ENCODE measurements at regions not wholly inside any gene's neighbourhood (a gene's known extent, or its start where the extent isn't known, plus 50 kb on each side); places are given as distances from the start of the nearest gene placed in this dataset.

DNA sequence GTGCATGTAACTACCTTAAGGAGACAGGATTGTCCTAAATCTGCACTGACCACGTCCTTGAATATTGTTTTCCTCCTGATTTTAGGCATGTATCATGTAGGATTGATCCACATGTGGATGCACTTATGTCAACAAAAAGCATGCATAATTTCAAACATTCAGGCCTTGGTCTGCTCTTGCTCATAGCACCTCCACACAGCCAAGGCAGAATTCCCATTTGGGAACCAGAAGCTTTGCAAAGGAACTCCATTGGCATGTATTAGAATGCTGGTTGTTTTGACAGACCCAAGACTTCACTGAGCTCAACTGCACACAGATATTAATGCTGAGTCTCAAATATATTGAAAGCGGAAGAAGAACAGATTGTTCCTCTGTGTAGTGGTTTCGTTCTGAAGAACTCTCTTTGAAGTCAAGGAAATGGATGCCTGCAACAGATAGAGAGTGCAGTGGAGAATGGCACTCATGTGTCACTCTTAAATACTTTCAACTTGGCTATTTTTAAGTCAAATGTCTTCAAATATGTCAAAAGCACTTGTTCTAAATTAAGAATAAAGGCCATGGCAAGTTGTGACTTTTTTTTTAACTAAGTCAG, 387.6 kb downstream of the LTN1 start:
- H3K27me3 ChIP-seq (ENCODE audit: low read depth), result no peaks in the 10 kb centered on the region
- no peak overlapping the region for H3K27ac ChIP-seq (replicated peaks)
- H3K4me1 ChIP-seq, result peaks cover 6% of the 10 kb centered on the region
- no peak for TF ChIP-seq CTCF (IDR thresholded peaks at IDR 0.05; ENCODE audit: borderline replicate concordance)
- H3K4me3 ChIP-seq, result no peak overlapping the region
- H3K9me3 ChIP-seq (replicated peaks), result peaks cover 21% of the 10 kb centered on the region
- no peak for DNase-seq
- H3K36me3 ChIP-seq, result no peaks in the 10 kb centered on the region
- intact Hi-C loops (cut with micrococcal nuclease), result no loop called here

GRCh38 chr21:28602546-28602945, 390.1 kb downstream of the LTN1 start:
- Histone ChIP-seq H3K9me3 (replicated peaks) (peaks cover 18% of the 10 kb centered on the region), H3K4me1 (peaks cover 17% of the 10 kb centered on the region), H3K27ac (replicated peaks) (no peak overlapping the region), H3K27me3 (ENCODE audit: low read depth) (no peaks in the 10 kb centered on the region), H3K36me3 (no peaks in the 10 kb centered on the region), H3K4me3 (no peak overlapping the region)
- no peak for TF ChIP-seq CTCF (IDR thresholded peaks at IDR 0.05; ENCODE audit: borderline replicate concordance)
- intact Hi-C loops (cut with micrococcal nuclease), result no loop called here
- no peak for DNase-seq

- intact Hi-C loops (cut with micrococcal nuclease), result no loop called here
- Histone ChIP-seq H3K4me3 (no peak overlapping the region), H3K4me1 (peaks cover 14% of the 10 kb centered on the region), H3K9me3 (replicated peaks) (peaks cover 18% of the 10 kb centered on the region), H3K27ac (replicated peaks) (no peak overlapping the region), H3K27me3 (ENCODE audit: low read depth) (no peaks in the 10 kb centered on the region), H3K36me3 (no peaks in the 10 kb centered on the region)
- no peak for DNase-seq
- TF ChIP-seq CTCF (IDR thresholded peaks at IDR 0.05; ENCODE audit: borderline replicate concordance), result no peak
These were observed 394.5 kb downstream of the LTN1 start for GRCh38 chr21:28598214-28598613.

GRCh38 chr21:28592205-28592865, 400.3 kb downstream of the LTN1 start:
- Histone ChIP-seq H3K36me3 (no peaks in the 10 kb centered on the region), H3K9me3 (replicated peaks) (peaks cover 20% of the 10 kb centered on the region), H3K27ac (replicated peaks) (peak overlapping the region; percentile 1), H3K4me3 (no peak overlapping the region), H3K4me1 (peaks cover under 1% of the 10 kb centered on the region), H3K27me3 (ENCODE audit: low read depth) (no peaks in the 10 kb centered on the region)
- no peak for TF ChIP-seq CTCF (IDR thresholded peaks at IDR 0.05; ENCODE audit: borderline replicate concordance)
- intact Hi-C loops (cut with micrococcal nuclease), result no loop called here
- DNase-seq, result no peak

- Histone ChIP-seq H3K27me3 (ENCODE audit: low read depth) (no peaks in the 10 kb centered on the region), H3K36me3 (no peaks in the 10 kb centered on the region)
- intact Hi-C loops (cut with micrococcal nuclease), result no loop called here
These were observed 402.0 kb downstream of the LTN1 start for GRCh38 chr21:28590676-28591075.

More at GRCh38 chr21:28590676-28591075, 402.0 kb downstream of the LTN1 start:
- Histone ChIP-seq H3K9me3 (replicated peaks) (peaks cover 27% of the 10 kb centered on the region), H3K4me1 (no peaks in the 10 kb centered on the region), H3K4me3 (no peak overlapping the region), H3K27ac (replicated peaks) (no peak overlapping the region)
- no peak for TF ChIP-seq CTCF (IDR thresholded peaks at IDR 0.05; ENCODE audit: borderline replicate concordance)
- no peak for DNase-seq

All from left ventricle myocardium inferior (tissue), 1 donor.